ENCODE measurements at regions not wholly inside any gene's neighbourhood (a gene's known extent, or its start where the extent isn't known, plus 50 kb on each side); places are given as distances from the start of the nearest gene placed in this dataset.

DNA sequence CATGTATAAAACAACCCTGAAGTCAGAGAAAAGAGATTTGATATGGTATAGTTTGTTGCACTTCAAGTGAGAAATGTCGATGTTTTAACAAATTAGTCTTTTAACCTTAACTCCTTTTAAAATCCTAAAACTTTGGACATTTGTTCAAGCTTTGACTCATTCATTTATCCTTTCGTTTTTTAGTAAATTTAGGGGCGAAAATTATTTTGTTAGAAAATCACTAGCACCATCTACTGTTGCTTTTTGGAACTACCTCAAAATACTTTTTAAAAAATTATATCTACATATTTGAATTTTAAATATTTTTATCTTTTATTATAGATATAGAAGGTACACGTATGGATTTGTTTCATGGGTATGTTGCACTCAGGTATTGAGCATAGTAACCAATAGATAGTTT lies 165.1 kb upstream of the POF1B start:
- Histone ChIP-seq H3K56ac (replicated peaks; ENCODE audit: insufficient read length, low read depth, low read length) (no peak overlapping the region), H3K4me3 (ENCODE audit: extremely low read depth in 1 of 4, insufficient read depth in 2 of 4, low read depth in 3 of 4, low read length in 4 of 4) (no peak overlapping the region), H3K18ac (ENCODE audit: extremely low read depth, low read length) (no peak overlapping the region), H2BK15ac (ENCODE audit: low read length) (no peak overlapping the region), H3K79me2 (ENCODE audit: control insufficient read depth in 1 of 2, insufficient read depth in 2 of 2, low read length in 2 of 2) (no peaks in the 10 kb centered on the region), H3K27me3 (replicated peaks in 1 of 4; ENCODE audit: control insufficient read depth in 3 of 4, extremely low read depth in 1 of 4, insufficient read depth in 3 of 4, low read length in 3 of 4) (no peaks in the 10 kb centered on the region), H2BK5ac (ENCODE audit: low read depth, low read length) (no peak overlapping the region), H4K20me1 (replicated peaks in 1 of 2; ENCODE audit: control insufficient read depth in 1 of 2, insufficient read depth in 2 of 2, low read length in 2 of 2) (no peaks in the 10 kb centered on the region), H2BK20ac (ENCODE audit: low read length) (no peak overlapping the region), H3K27ac (ENCODE audit: low read depth, low read length) (no peak overlapping the region), H2AK5ac (ENCODE audit: low read depth, low read length) (no peak overlapping the region), H4K91ac (replicated peaks; ENCODE audit: insufficient read length, low read length) (no peak overlapping the region), H3K4me1 (replicated peaks in 1 of 4; ENCODE audit: control insufficient read depth in 3 of 4, insufficient read depth in 4 of 4, low read length in 3 of 4) (no peaks in the 10 kb centered on the region), H3K9me3 (ENCODE audit: insufficient read depth in 2 of 2, low read depth in 1 of 2, low read length in 1 of 2) (no peaks in the 10 kb centered on the region), H3K9ac (replicated peaks in 1 of 4; ENCODE audit: extremely low read depth in 1 of 4, low read depth in 3 of 4, low read length in 3 of 4) (no peak overlapping the region), H2BK120ac (replicated peaks; ENCODE audit: low read depth, low read length) (no peak overlapping the region), H3K4me2 (ENCODE audit: insufficient read depth in 1 of 2, low read depth in 2 of 2, low read length in 2 of 2) (no peak overlapping the region), H2AFZ (ENCODE audit: low read length) (no peak overlapping the region), H3K23ac (ENCODE audit: insufficient read length) (no peak overlapping the region), H3K79me1 (ENCODE audit: low read depth, low read length) (no peaks in the 10 kb centered on the region), H2BK12ac (ENCODE audit: low read depth, low read length) (no peak overlapping the region), H4K5ac (ENCODE audit: insufficient read length, low read depth, low read length) (no peak overlapping the region), H3K23me2 (ENCODE audit: low read depth, low read length) (no peaks in the 10 kb centered on the region), H3K4ac (replicated peaks; ENCODE audit: insufficient read length, low read depth, low read length) (no peak overlapping the region), H3K14ac (ENCODE audit: insufficient read length) (no peak overlapping the region), H3K36me3 (ENCODE audit: control insufficient read depth in 2 of 4, insufficient read depth in 4 of 4, low read length in 3 of 4) (no peaks in the 10 kb centered on the region), H4K8ac (ENCODE audit: extremely low read depth, insufficient read depth, low read length) (no peak overlapping the region)
- 22% methylated on average over 4 of the region's 4 CpGs; no CpG with 5 or more reads in 1 of the 2 experiments for WGBS, 2 experiments (ENCODE audit: extremely low coverage in 1 of 2, insufficient coverage in 1 of 2, insufficient read length in 1 of 2, insufficient replicate concordance in 2 of 2, low coverage in 1 of 2, low lambda C conversion rate in 2 of 2, missing lambda C conversion rate in 1 of 2)
- ChIA-PET POLR2A (ENCODE audit: partially characterized antibody) (no interaction called here), CTCF (ENCODE audit: partially characterized antibody) (interaction anchor here (0.8 to 1.3 kb wide), 3 partner anchors 12 to 433 kb away, joined by 3 to 5 read pairs (median 4); no protein-coding TSS in a partner anchor)
- DNase-seq (ENCODE audit: low read depth in 1 of 2, low spot score in 2 of 2) (no peak), FAIRE-seq (no peak)
- no peak for TF ChIP-seq HDAC6 (IDR thresholded peaks at IDR 0.05; ENCODE audit: low read depth, low read length)
- TF ChIP-seq TBP (IDR thresholded peaks at IDR 0.05; ENCODE audit: low read depth, low read length): no peak
- no peak for TF ChIP-seq SIN3A (conservative IDR thresholded peaks at IDR 0.05 in 1 of 2, IDR thresholded peaks at IDR 0.05 in 1 of 2; ENCODE audit: low read depth in 1 of 2, low read length in 2 of 2)
- TF ChIP-seq, protein P1, sequence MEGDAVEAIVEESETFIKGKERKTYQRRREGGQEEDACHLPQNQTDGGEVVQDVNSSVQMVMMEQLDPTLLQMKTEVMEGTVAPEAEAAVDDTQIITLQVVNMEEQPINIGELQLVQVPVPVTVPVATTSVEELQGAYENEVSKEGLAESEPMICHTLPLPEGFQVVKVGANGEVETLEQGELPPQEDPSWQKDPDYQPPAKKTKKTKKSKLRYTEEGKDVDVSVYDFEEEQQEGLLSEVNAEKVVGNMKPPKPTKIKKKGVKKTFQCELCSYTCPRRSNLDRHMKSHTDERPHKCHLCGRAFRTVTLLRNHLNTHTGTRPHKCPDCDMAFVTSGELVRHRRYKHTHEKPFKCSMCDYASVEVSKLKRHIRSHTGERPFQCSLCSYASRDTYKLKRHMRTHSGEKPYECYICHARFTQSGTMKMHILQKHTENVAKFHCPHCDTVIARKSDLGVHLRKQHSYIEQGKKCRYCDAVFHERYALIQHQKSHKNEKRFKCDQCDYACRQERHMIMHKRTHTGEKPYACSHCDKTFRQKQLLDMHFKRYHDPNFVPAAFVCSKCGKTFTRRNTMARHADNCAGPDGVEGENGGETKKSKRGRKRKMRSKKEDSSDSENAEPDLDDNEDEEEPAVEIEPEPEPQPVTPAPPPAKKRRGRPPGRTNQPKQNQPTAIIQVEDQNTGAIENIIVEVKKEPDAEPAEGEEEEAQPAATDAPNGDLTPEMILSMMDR (IDR thresholded peaks at IDR 0.05; ENCODE audit: control extremely low read depth in 1 of 3, insufficient read depth in 1 of 3, low read depth in 1 of 3, low read length in 3 of 3): no peak
- TF ChIP-seq SIX5 (IDR thresholded peaks at IDR 0.05; ENCODE audit: low read depth, low read length): no peak
- no peak for TF ChIP-seq CHD1 (IDR thresholded peaks at IDR 0.05; ENCODE audit: low read depth, low read length)
- TF ChIP-seq RAD21 (IDR thresholded peaks at IDR 0.05 in 1 of 2, conservative IDR thresholded peaks at IDR 0.05 in 1 of 2; ENCODE audit: low read depth in 2 of 2, low read length in 2 of 2): peak in 1 of 2 experiments; percentile 35; a peak in 2 of 4 replicates
